GM12878 (cell line): ENCODE measurements at regions not wholly inside any gene's neighbourhood (a gene's known extent, or its start where the extent isn't known, plus 50 kb on each side); places are given as distances from the start of the nearest gene placed in this dataset.

Experiments used
- ATAC-seq: fragments of 200-7000 bp; cut with Tn5 transposase; 3 replicates; pipeline ENCODE4 v1.9.1; 2020; ENCODE audit warnings: mild to moderate bottlenecking, moderate library complexity
- BruUV-seq: library from RNA; stranded (reverse); fragments of 400-500 nt; replicated peaks from 2 replicates; lab custom pipeline; 2021; lab: Mats Ljungman, UMichigan
- CTCF ChIA-PET: fragments of 300-600 bp; sonication (Branson Sonifier 250); formaldehyde crosslinking; extraction: SDS; loops from one replicate; lab custom pipeline; 2021; ENCODE audit warnings: inconsistent platforms; lab: Yijun Ruan, JAX
- POLR2A ChIA-PET: fragments of 350-600 bp; formaldehyde crosslinking; extraction: SDS; loops from one replicate; lab custom pipeline; 2021; ENCODE audit warnings: inconsistent platforms; lab: Charles Lee
- RAD21 ChIA-PET: fragments of 300-600 bp; sonication (Branson Sonifier 250); formaldehyde crosslinking; loops from one replicate; lab custom pipeline; 2023; ENCODE audit warnings: antibody characterized with exemption; ENCODE audit not compliant: unreplicated experiment; lab: Charles Lee
- SMC1A ChIA-PET: fragments of 300-600 bp; sonication (Branson Sonifier 250); formaldehyde crosslinking; loops from one replicate; lab custom pipeline; 2023; ENCODE audit not compliant: unreplicated experiment, uncharacterized antibody; lab: Charles Lee
- DNase-seq: peaks from one replicate; pipeline ENCODE4 v3.0.0-alpha.2; 2011; ENCODE audit warnings: low read depth, low spot score
- FAIRE-seq: peaks from 3 replicates; lab custom pipeline; 2011; peaks lifted over from hg19 to GRCh38; lab: Jason Lieb, UNC
- H2AFZ ChIP-seq: 2 replicates; pipeline ENCODE4 v1.6.0; 2011; ENCODE audit warnings: low read depth, low read length, control low read depth; ENCODE audit not compliant: control insufficient read depth
- H3K27ac ChIP-seq: 2 replicates; pipeline ENCODE4 v1.5.1; 2011; ENCODE audit warnings: control low read depth; ENCODE audit not compliant: control insufficient read depth, insufficient read depth
- H3K27me3 ChIP-seq, 2 experiments: replicated peaks in 1 of 2; 2 replicates each; pipeline versions ENCODE4 v1.6.0 to v1.6.1; 2011; ENCODE audit warnings: low read length in 1 of 2; ENCODE audit not compliant: control insufficient read depth in 2 of 2, insufficient read depth in 2 of 2
- H3K36me3 ChIP-seq, 2 experiments: 2 replicates each; pipeline ENCODE4 v1.5.1; 2011; ENCODE audit warnings: low read length in 1 of 2; ENCODE audit not compliant: control insufficient read depth in 2 of 2, insufficient read depth in 2 of 2
- H3K4me1 ChIP-seq: 2 replicates; pipeline ENCODE4 v1.6.1; 2011; ENCODE audit warnings: mild to moderate bottlenecking, low read length, moderate library complexity, mixed read lengths; ENCODE audit not compliant: control insufficient read depth, insufficient read depth
- H3K4me2 ChIP-seq: 2 replicates; pipeline ENCODE4 v1.6.0; 2011; ENCODE audit warnings: control low read depth; ENCODE audit not compliant: control insufficient read depth, insufficient read depth
- H3K4me3 ChIP-seq: fragments of 200-600 bp; sonication (generic); 2 replicates; pipeline ENCODE4 v1.5.1; 2016
- H3K79me2 ChIP-seq: 2 replicates; pipeline ENCODE4 v1.6.0; 2011; ENCODE audit warnings: low read length; ENCODE audit not compliant: control insufficient read depth, insufficient read depth
- H3K9ac ChIP-seq: 2 replicates; pipeline ENCODE4 v1.8.0; 2011; ENCODE audit warnings: low read length, control low read depth, mixed read lengths; ENCODE audit not compliant: control insufficient read depth, insufficient read depth
- H3K9me3 ChIP-seq: replicated peaks from 3 replicates; pipeline ENCODE4 v1.5.1; 2011; ENCODE audit warnings: mild to moderate bottlenecking, low read length; ENCODE audit not compliant: control insufficient read depth, insufficient read depth
- H4K20me1 ChIP-seq: 2 replicates; pipeline ENCODE4 v1.6.0; 2011; ENCODE audit not compliant: control insufficient read depth, insufficient read depth
- ETV6 ChIP-seq, 2 experiments: fragments of 450-650 bp in 1 of 2; IDR thresholded peaks in 1 of 2; conservative IDR thresholded peaks in 1 of 2; 2 replicates each; pipeline ENCODE4 v1.6.1; 2014; ENCODE audit warnings: antibody characterized with exemption in 1 of 2, borderline replicate concordance in 1 of 2, low read depth in 1 of 2, mild to moderate bottlenecking in 1 of 2, moderate library complexity in 1 of 2
- FOS ChIP-seq: IDR thresholded peaks from 3 replicates; pipeline ENCODE4 v1.6.1; 2011; ENCODE audit warnings: borderline replicate concordance; ENCODE audit not compliant: insufficient read length; ENCODE audit errors: extremely low read depth
- LARP7 ChIP-seq: fragments of 450-650 bp; IDR thresholded peaks from 2 replicates; pipeline ENCODE4 v1.6.1; 2017; ENCODE audit warnings: mild to moderate bottlenecking
- MTA3 ChIP-seq: IDR thresholded peaks from 2 replicates; pipeline ENCODE4 v1.6.1; 2012; ENCODE audit warnings: low read length, inconsistent platforms, borderline replicate concordance
- PAX5 ChIP-seq: IDR thresholded peaks from 2 replicates; pipeline ENCODE4 v1.6.1; 2011; ENCODE audit warnings: low read depth, low read length, borderline replicate concordance
- RELA ChIP-seq: fragments of 450-650 bp; IDR thresholded peaks from 2 replicates; pipeline ENCODE4 v1.8.0; 2014; ENCODE audit warnings: borderline replicate concordance; ENCODE audit not compliant: partially characterized antibody
- ZNF384 ChIP-seq: IDR thresholded peaks from 2 replicates; pipeline ENCODE4 v1.6.1; 2012; ENCODE audit warnings: low read depth, mild to moderate bottlenecking, low read length, improper control_type of control experiment, borderline replicate concordance
- WGBS: methylation state at CpG from one replicate; pipeline ENCODE4 v1.1.6; 2016; ENCODE audit warnings: low lambda C conversion rate; ENCODE audit not compliant: insufficient replicate concordance, insufficient coverage; ENCODE audit errors: missing lambda C conversion rate; 5-methylcytosine and 5-hydroxymethylcytosine counted together
- in situ Hi-C: fragments of 300-500 bp; cut with MboI; formaldehyde crosslinking; loops from 9 replicates; pipeline ENCODE4 v1.14.3; 2018; ENCODE audit warnings: mixed read lengths
- intact Hi-C: fragments of 100-400 bp; cut with micrococcal nuclease; formaldehyde crosslinking; loops from one replicate; pipeline ENCODE4 v1.14.2; 2022; ENCODE audit not compliant: unreplicated experiment
- TF ChIP-seq, protein P1 (sequence below): fragments of 450-650 bp; IDR thresholded peaks from 2 replicates; pipeline ENCODE4 v1.6.1; 2017; ENCODE audit warnings: low read depth, mild to moderate bottlenecking, moderate library complexity
- TF ChIP-seq, protein P2 (sequence below): fragments of 450-650 bp; IDR thresholded peaks from 2 replicates; pipeline ENCODE4 v1.6.1; 2018; ENCODE audit warnings: mild to moderate bottlenecking, low read depth, moderate library complexity; ENCODE audit not compliant: partially characterized antibody
- TF ChIP-seq, protein P3 (sequence below), 3 experiments: IDR thresholded peaks in 2 of 3; conservative IDR thresholded peaks in 1 of 3; 2 replicates each; pipeline ENCODE4 v1.5.1; 2011; ENCODE audit warnings: low read depth in 3 of 3, low read length in 3 of 3, mild to moderate bottlenecking in 3 of 3, control low read depth in 2 of 3, moderate library complexity in 2 of 3, inconsistent platforms in 1 of 3, mixed read lengths in 1 of 3; ENCODE audit not compliant: control insufficient read depth in 2 of 3, insufficient read depth in 1 of 3; ENCODE audit errors: extremely low read depth in 1 of 3
- TF ChIP-seq, protein P4 (sequence below): IDR thresholded peaks from 2 replicates; pipeline ENCODE4 v1.6.1; 2011; ENCODE audit warnings: borderline replicate concordance, low read depth, mild to moderate bottlenecking, moderate library complexity, mixed read lengths, low read length; ENCODE audit not compliant: insufficient read depth; ENCODE audit errors: extremely low read length
- TF ChIP-seq, protein P5 (sequence below): fragments of 450-650 bp; formaldehyde crosslinking; IDR thresholded peaks from 2 replicates; pipeline ENCODE4 v1.4.0; 2022; ENCODE audit warnings: mild to moderate bottlenecking, moderate library complexity

DNA sequence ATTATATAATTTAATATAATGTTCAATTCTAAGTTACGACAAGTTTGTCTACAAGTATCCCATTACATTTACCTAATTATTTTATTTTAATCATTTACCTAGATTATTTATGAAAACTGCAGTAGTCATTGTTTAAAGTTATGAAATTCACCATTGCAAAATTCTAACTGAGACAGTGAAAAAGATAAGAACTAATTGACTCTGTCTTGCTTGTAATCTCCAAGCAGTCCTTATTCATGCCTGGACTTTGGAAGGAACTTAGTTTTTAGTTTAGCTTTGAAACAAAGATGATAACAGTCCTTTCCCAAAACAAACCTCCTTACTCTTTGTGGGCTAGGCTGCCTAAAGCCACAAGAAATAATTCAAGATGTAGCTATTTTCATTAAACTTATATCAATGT is 165.0 kb downstream of the SUCNR1 start:
- no peak for ATAC-seq
- no peaks in the 10 kb centered on the region for H3K36me3 ChIP-seq
- no peak overlapping the region for H3K4me2 ChIP-seq
- H2AFZ ChIP-seq = no peak overlapping the region
- ChIA-PET RAD21 (no interaction called here), POLR2A (no interaction called here), CTCF (interaction anchor here (0.6 kb wide), 1 partner anchor 335 kb away, joined by 4 read pairs; no protein-coding TSS in a partner anchor), SMC1A (interaction anchor here (0.8 kb wide), 1 partner anchor 139 kb away, joined by 3 read pairs; no protein-coding TSS in a partner anchor)
- no peaks in the 10 kb centered on the region for H3K27me3 ChIP-seq
- no TSS peak for BruUV-seq
- no peaks in the 10 kb centered on the region for H3K79me2 ChIP-seq
- H3K4me3 ChIP-seq = no peak overlapping the region
- intact Hi-C loops = no loop called here
- peaks cover 7% of the 10 kb centered on the region for H3K9me3 ChIP-seq
- in situ Hi-C loops = no loop called here
- H3K4me1 ChIP-seq = 0 out of 2 replicates have a peak, but pooled peaks cover 4% of the 10 kb centered on the region
- H4K20me1 ChIP-seq = no peaks in the 10 kb centered on the region
- 100% methylated on average over 1 of the region's 1 CpG for WGBS
- no peak overlapping the region for H3K9ac ChIP-seq
- FAIRE-seq = no peak
- H3K27ac ChIP-seq = no peak overlapping the region
- no peak for DNase-seq
- TF ChIP-seq, protein P1, sequence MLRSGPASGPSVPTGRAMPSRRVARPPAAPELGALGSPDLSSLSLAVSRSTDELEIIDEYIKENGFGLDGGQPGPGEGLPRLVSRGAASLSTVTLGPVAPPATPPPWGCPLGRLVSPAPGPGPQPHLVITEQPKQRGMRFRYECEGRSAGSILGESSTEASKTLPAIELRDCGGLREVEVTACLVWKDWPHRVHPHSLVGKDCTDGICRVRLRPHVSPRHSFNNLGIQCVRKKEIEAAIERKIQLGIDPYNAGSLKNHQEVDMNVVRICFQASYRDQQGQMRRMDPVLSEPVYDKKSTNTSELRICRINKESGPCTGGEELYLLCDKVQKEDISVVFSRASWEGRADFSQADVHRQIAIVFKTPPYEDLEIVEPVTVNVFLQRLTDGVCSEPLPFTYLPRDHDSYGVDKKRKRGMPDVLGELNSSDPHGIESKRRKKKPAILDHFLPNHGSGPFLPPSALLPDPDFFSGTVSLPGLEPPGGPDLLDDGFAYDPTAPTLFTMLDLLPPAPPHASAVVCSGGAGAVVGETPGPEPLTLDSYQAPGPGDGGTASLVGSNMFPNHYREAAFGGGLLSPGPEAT = no peak
- no peak for TF ChIP-seq FOS
- TF ChIP-seq PAX5 = no peak
- TF ChIP-seq, protein P2, sequence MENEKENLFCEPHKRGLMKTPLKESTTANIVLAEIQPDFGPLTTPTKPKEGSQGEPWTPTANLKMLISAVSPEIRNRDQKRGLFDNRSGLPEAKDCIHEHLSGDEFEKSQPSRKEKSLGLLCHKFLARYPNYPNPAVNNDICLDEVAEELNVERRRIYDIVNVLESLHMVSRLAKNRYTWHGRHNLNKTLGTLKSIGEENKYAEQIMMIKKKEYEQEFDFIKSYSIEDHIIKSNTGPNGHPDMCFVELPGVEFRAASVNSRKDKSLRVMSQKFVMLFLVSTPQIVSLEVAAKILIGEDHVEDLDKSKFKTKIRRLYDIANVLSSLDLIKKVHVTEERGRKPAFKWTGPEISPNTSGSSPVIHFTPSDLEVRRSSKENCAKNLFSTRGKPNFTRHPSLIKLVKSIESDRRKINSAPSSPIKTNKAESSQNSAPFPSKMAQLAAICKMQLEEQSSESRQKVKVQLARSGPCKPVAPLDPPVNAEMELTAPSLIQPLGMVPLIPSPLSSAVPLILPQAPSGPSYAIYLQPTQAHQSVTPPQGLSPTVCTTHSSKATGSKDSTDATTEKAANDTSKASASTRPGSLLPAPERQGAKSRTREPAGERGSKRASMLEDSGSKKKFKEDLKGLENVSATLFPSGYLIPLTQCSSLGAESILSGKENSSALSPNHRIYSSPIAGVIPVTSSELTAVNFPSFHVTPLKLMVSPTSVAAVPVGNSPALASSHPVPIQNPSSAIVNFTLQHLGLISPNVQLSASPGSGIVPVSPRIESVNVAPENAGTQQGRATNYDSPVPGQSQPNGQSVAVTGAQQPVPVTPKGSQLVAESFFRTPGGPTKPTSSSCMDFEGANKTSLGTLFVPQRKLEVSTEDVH = no peak
- TF ChIP-seq, protein P3, sequence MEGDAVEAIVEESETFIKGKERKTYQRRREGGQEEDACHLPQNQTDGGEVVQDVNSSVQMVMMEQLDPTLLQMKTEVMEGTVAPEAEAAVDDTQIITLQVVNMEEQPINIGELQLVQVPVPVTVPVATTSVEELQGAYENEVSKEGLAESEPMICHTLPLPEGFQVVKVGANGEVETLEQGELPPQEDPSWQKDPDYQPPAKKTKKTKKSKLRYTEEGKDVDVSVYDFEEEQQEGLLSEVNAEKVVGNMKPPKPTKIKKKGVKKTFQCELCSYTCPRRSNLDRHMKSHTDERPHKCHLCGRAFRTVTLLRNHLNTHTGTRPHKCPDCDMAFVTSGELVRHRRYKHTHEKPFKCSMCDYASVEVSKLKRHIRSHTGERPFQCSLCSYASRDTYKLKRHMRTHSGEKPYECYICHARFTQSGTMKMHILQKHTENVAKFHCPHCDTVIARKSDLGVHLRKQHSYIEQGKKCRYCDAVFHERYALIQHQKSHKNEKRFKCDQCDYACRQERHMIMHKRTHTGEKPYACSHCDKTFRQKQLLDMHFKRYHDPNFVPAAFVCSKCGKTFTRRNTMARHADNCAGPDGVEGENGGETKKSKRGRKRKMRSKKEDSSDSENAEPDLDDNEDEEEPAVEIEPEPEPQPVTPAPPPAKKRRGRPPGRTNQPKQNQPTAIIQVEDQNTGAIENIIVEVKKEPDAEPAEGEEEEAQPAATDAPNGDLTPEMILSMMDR (IDR thresholded peaks at IDR 0.05 in 2 of 3, conservative IDR thresholded peaks at IDR 0.05 in 1 of 3; ENCODE audit: control insufficient read depth in 2 of 3, extremely low read depth in 1 of 3, insufficient read depth in 1 of 3, low read depth in 3 of 3, low read length in 3 of 3) = no peak
- no peak for TF ChIP-seq ETV6 (conservative IDR thresholded peaks at IDR 0.05 in 1 of 2, IDR thresholded peaks at IDR 0.05 in 1 of 2; ENCODE audit: borderline replicate concordance in 1 of 2, low read depth in 1 of 2)
- TF ChIP-seq, protein P4, sequence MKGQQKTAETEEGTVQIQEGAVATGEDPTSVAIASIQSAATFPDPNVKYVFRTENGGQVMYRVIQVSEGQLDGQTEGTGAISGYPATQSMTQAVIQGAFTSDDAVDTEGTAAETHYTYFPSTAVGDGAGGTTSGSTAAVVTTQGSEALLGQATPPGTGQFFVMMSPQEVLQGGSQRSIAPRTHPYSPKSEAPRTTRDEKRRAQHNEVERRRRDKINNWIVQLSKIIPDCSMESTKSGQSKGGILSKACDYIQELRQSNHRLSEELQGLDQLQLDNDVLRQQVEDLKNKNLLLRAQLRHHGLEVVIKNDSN = no peak
- no peak for TF ChIP-seq ZNF384
- no peak for TF ChIP-seq LARP7
- TF ChIP-seq, protein P5, sequence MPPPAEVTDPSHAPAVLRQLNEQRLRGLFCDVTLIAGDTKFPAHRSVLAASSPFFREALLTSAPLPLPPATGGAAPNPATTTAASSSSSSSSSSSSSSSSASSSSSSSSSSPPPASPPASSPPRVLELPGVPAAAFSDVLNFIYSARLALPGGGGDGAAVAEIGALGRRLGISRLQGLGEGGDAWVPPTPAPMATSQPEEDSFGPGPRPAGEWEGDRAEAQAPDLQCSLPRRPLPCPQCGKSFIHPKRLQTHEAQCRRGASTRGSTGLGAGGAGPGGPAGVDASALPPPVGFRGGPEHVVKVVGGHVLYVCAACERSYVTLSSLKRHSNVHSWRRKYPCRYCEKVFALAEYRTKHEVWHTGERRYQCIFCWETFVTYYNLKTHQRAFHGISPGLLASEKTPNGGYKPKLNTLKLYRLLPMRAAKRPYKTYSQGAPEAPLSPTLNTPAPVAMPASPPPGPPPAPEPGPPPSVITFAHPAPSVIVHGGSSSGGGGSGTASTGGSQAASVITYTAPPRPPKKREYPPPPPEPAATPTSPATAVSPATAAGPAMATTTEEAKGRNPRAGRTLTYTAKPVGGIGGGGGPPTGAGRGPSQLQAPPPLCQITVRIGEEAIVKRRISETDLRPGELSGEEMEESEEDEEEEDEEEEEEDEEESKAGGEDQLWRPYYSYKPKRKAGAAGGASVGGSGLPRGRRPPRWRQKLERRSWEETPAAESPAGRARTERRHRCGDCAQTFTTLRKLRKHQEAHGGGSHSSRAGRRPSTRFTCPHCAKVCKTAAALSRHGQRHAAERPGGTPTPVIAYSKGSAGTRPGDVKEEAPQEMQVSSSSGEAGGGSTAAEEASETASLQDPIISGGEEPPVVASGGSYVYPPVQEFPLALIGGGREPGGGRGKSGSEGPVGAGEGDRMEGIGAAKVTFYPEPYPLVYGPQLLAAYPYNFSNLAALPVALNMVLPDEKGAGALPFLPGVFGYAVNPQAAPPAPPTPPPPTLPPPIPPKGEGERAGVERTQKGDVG = no peak
- TF ChIP-seq MTA3 = no peak
- TF ChIP-seq RELA = no peak
